ENCODE measurements at regions not wholly inside any gene's neighbourhood (a gene's known extent, or its start where the extent isn't known, plus 50 kb on each side); places are given as distances from the start of the nearest gene placed in this dataset.

- DNase-seq (ENCODE audit: low read depth): no peak
- TF ChIP-seq CTCF (IDR thresholded peaks at IDR 0.05; ENCODE audit: insufficient read depth, low read length, poor library complexity, severe bottlenecking): no peak
- H3K27me3 ChIP-seq (ENCODE audit: control insufficient read depth, insufficient read depth, low read length): peaks cover 18% of the 10 kb centered on the region
- H3K36me3 ChIP-seq (ENCODE audit: control insufficient read depth, insufficient read depth, low read length): no peaks in the 10 kb centered on the region
- no peak overlapping the region for H3K4me3 ChIP-seq (ENCODE audit: low read depth, low read length)
Observed at GRCh38 chr15:77724715-77725114, 92.0 kb upstream of the LINGO1 start.

GRCh38 chr15:77723756-77724155, 91.0 kb upstream of the LINGO1 start:
- DNase-seq (ENCODE audit: low read depth): no peak
- Histone ChIP-seq H3K4me3 (ENCODE audit: low read depth, low read length) (no peak overlapping the region), H3K36me3 (ENCODE audit: control insufficient read depth, insufficient read depth, low read length) (no peaks in the 10 kb centered on the region), H3K27me3 (ENCODE audit: control insufficient read depth, insufficient read depth, low read length) (peaks cover 24% of the 10 kb centered on the region)
- TF ChIP-seq CTCF (IDR thresholded peaks at IDR 0.05; ENCODE audit: insufficient read depth, low read length, poor library complexity, severe bottlenecking): no peak

- Histone ChIP-seq H3K4me3 (ENCODE audit: low read depth, low read length) (no peak overlapping the region), H3K27me3 (ENCODE audit: control insufficient read depth, insufficient read depth, low read length) (peaks cover 27% of the 10 kb centered on the region), H3K36me3 (ENCODE audit: control insufficient read depth, insufficient read depth, low read length) (no peaks in the 10 kb centered on the region)
- no peak for TF ChIP-seq CTCF (IDR thresholded peaks at IDR 0.05; ENCODE audit: insufficient read depth, low read length, poor library complexity, severe bottlenecking)
- no peak for DNase-seq (ENCODE audit: low read depth)
Observed at GRCh38 chr15:77722759-77723460, 90.2 kb upstream of the LINGO1 start.

GRCh38 chr15:77721963-77722362, 89.3 kb upstream of the LINGO1 start:
- Histone ChIP-seq H3K4me3 (ENCODE audit: low read depth, low read length) (no peak overlapping the region), H3K36me3 (ENCODE audit: control insufficient read depth, insufficient read depth, low read length) (no peaks in the 10 kb centered on the region), H3K27me3 (ENCODE audit: control insufficient read depth, insufficient read depth, low read length) (peaks cover 32% of the 10 kb centered on the region)
- no peak for TF ChIP-seq CTCF (IDR thresholded peaks at IDR 0.05; ENCODE audit: insufficient read depth, low read length, poor library complexity, severe bottlenecking)
- DNase-seq (ENCODE audit: low read depth): no peak

- no peak for TF ChIP-seq CTCF (IDR thresholded peaks at IDR 0.05; ENCODE audit: insufficient read depth, low read length, poor library complexity, severe bottlenecking)
- no peak for DNase-seq (ENCODE audit: low read depth)
- H3K4me3 ChIP-seq (ENCODE audit: low read depth, low read length): no peak overlapping the region
- peaks cover 39% of the 10 kb centered on the region for H3K27me3 ChIP-seq (ENCODE audit: control insufficient read depth, insufficient read depth, low read length)
- H3K36me3 ChIP-seq (ENCODE audit: control insufficient read depth, insufficient read depth, low read length): no peaks in the 10 kb centered on the region
Observed at GRCh38 chr15:77720655-77721054, 87.9 kb upstream of the LINGO1 start.

- Histone ChIP-seq H3K4me3 (ENCODE audit: low read depth, low read length) (no peak overlapping the region), H3K36me3 (ENCODE audit: control insufficient read depth, insufficient read depth, low read length) (no peaks in the 10 kb centered on the region), H3K27me3 (ENCODE audit: control insufficient read depth, insufficient read depth, low read length) (peaks cover 39% of the 10 kb centered on the region)
- DNase-seq (ENCODE audit: low read depth): no peak
- TF ChIP-seq CTCF (IDR thresholded peaks at IDR 0.05; ENCODE audit: insufficient read depth, low read length, poor library complexity, severe bottlenecking): no peak
Observed at GRCh38 chr15:77720173-77720572, 87.5 kb upstream of the LINGO1 start.
